ENCODE measurements at regions not wholly inside any gene's neighbourhood (a gene's known extent, or its start where the extent isn't known, plus 50 kb on each side); places are given as distances from the start of the nearest gene placed in this dataset.

DNA sequence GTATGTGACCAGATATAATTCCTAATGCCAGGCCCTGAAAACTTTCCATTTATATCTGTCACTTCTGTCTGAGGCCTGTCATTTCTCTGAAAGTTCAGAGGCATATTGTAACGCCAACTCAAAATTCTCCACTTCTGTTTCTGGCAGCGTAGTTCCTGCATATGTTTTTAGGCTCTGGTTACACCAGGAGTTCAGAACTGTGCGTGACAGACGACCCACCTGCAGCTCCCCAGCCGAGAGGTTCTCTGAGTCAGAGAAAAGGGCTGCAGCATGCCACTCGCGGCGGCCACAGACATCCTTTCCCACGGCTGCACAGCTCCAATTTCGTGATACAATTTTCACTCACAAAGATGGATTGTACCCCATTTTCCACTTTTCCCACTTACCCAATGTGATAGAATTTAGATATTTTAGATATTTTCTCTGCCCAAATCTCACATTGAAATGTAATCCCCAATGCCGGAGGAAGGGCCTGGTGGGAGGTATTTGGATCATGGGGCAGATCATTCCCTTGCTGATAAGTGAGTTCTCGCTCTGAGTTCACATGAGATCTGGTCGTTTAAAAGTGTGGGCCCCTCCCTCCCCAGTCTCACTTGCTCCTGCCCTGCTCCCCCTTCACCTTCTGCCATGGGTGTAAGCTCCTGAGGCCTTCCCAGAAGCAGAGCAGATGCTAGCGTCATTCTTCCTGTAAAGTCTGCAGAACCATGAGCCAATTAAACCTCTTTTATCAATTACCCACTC, 308.1 kb downstream of the LIG4 start:
- DNase-seq = no peak

DNA sequence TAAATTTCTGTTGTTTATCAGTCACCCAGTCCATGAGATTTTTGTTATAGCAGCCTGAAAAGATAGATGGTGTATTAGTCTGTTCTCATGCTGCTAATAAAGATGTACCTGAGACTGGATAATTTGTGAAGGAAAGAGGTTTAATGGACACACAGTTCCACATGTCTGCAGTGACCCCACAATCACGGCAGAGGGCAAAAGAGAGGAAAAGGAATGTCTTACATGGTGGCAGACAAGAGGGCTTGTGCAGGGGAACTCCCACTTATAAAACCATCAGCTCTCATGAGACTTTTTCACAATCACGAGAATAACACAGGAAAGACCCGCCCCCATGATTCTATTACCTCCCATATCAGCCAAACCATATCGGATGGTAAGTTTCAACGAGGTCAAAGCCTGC, 309.2 kb downstream of the LIG4 start:
- DNase-seq = no peak

DNA sequence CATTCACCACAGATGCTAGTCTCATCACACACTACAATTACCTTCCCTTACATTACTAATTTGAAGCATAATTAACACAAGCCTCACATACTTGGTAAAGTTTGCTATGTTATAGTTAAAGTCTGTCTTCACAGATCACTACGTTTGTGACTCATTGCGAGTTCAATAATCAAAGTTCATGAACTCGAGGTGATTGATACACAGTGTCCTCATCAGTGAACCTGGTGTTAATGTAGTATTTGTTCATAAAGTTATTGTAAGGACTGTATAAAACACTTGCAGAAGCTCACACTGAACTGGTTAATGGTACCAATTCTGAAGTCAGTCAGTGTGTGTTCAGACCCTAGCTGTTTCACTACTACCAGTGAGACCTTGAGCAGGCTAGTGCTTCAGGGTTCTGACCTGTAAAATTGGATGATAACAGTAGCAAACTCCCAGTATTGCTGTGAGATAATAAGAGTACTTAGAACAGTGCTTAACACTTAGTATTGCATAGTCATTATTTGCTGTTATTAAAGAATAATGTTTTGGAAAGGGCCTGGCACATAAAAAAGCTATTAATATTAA, 313.3 kb downstream of the LIG4 start:
- DNase-seq = no peak

DNA sequence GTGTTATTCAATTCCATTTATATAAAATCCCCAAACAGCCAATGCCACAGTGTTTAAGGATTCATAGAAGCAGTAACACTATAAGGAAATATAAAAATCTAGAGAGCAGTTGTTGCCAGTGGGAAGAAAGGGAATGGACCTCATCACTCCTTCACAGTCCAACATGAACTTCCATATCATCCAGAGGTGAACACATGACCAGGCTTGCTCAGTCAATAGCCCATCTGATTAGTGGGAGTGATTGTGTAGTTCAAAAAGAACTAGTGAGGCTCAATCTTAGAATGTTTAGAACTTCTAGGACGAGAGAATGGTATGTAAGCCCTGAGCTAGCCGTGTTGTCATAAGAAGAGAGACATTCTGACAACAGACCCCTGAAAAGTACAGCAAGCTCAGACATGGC, 314.1 kb downstream of the LIG4 start:
- no peak for DNase-seq

DNA sequence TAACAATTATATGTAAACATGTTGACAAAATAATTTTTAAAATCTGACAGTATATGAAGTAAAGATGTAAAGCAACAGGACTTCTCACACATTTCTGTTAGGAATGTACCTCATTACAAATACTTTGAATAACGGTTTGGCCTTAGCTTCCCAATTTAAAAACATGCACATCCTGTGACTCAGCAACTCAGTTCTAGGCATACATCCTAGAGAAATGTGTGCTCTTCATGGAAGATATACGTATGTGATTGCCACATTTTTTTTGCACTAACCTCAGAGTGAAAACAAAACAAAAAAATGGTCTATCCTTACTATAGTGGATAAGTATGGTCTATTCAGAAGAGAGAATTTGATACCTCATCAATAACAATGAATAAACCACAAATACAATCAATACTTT, 314.6 kb downstream of the LIG4 start:
- no peak for DNase-seq

DNA sequence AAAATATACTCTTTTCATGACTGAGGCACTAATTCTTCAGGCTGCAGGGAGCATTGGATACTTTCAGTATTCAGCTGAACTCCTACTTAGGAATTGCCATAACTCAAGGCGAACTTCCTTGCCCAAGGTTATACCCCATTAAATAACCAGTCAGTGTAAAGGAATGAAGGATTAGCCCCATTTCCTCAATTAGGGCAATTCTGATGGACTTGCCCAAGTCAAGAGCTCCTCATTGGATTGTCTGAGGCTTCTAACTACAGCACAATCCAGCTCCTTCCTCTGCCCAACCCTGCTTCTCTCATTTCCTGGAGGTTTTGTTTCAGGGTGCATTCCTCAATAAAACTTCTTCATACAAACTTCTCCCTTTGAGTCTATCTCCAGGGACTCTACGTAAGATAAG, 329.2 kb downstream of the LIG4 start:
- DNase-seq = no peak

DNA sequence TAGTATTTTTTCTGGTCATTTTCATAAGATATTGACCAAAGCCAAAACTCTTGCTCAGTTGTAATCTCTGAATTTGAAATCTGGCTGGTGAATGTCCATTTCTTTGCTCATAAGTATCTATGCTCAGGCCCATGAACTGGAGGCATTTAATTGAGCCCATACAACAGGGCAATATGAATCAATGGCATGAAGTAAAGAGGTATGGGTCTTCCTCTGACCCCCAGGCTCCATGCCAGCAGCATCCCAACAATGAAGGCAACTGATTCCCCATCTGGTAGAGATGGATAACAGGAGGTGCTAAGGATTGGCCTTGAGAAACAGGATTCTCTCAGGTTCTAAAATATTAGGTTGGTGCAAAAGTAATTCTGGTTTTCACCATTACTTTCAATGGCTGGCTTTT, 330.8 kb downstream of the LIG4 start:
- no peak for DNase-seq

DNA sequence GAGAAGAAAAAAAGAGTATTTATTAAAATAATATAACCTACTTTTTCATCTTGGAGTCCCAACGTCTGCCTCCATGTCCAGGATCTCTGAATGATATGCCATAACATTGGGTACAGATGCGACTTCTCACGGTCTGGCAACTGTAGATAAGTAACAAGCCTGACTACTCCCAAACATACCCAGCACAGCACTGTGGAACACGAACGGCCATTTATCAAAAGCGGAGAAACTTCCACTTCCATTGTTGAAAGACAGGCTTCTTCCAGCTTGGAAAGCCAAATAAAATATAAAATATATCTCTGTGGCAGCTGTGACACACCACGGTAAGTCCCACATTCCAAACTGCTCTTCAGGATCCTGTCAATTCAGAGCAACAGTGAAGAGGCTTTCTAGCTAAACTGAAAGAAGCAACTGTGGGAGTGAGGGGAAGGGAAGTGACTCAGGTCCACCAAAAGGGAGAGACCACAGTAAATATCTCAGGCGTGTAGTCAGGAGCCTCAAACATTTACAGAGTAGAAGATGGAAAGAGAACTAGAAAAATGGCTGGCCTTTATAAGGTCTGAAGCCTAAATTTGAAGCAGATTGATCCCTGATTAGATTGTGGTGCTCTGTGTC, 331.7 kb downstream of the LIG4 start:
- DNase-seq = no peak

DNA sequence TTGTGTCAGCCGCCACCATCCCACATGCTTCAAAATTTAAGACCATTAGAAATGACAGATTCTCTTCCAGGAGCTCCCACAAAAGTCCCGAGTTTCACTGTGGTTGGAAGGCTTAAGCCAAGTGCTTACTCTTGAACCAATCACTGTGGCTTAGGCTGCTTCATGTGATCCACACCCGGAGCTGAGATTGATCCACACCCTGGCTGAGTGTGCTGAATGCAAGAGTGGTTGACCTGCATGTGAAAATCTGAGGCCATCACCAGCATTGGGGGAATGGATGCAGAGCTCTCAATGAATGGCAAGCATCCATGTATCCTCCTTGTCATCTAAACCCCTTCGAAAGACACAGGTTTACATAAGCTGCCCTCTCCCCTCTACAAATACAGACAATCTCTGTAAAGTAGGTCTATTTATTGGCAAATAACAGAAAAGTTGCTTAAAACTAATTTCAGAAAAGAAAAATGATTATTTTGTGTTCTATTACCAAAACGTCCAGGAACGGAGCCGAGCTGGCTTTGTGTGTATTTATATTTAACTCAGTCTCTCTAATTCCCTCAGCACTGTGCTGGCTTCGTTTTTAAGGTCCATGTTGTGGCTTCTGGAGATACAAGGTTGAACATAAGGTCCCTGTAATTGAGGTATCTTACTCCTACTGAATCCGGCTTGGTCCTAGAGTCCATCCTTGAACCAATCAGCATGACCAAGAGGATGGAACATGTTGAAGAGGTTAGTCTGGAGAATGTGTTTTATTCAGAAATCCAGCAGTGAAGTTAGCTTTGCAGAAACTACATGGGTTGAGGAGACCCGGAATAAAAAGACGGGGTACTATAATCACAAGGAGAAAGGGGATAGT, 332.4 kb downstream of the LIG4 start:
- no peak for DNase-seq

DNA sequence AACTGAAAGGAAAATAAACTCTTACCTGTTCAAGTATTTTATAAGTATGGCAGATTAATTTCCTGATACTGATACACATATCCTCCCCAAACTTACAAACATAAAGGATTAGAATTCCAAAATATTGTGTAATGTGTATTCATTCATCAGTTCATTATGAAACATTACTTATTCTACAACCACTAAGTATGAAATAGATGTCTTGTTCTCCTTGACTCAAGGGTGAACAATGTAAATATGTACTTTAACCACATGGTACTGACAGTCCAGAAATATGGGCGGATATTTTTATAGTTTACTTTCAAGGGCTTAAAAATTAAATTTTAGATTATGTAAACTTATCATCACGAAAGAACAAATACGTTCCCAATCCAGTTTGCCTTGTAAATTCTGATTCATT, 334.0 kb downstream of the LIG4 start:
- DNase-seq = no peak

DNA sequence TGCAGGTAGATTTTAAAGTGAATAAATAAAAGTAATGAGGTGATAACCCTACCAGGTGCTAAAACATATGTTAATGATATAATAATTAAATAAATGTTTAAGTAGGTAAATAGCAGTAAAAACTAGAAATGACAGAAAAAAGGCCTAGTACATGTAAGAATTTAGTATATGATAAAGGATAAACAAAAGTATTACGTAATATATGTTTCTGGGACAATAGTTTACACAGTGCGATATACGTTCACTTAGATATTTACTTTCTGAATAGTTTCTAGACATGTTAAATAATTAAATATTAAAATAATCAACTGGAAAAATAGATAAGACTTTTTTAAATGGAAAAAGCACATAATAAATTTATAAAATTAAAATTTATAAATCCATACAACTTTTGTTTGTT, 340.9 kb downstream of the LIG4 start:
- no peak for DNase-seq

DNA sequence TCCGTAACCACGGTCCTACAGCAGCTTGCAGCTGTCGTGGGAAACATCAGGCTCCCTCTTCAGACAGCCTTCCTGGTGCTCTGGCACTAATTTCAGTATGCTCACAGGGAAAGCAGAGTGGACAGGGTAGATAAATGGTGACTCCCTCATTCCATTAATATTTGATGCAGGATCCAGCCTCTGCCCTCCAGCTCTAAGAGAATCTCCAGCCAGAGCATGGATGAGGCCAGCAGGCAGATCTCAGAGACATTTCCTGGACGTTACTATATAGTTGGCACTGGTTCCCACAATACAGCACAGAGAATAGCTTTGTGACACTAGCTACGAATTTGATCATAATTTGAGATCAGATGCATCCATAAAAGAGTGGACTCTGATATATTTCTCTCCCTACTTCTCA, 341.4 kb downstream of the LIG4 start:
- no peak for DNase-seq

DNA sequence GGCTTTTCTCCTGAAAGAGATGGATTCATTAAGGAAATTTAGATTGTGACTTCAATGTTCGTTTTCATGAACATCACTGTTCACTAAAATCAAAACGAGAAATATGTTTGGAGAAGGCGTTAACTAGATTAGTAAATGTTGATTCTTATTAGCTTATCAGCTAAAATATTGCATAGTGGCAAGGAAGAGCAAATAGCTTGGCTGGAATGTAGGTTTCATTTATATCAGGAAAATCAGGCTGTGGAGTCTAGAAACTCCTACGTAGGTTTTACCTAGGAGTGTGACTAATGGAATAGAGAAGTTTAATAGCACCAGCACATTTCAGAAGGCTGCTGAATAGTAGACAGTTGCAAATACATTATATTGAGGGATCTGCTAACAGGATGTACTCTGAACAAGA, 344.9 kb downstream of the LIG4 start:
- no peak for DNase-seq

DNA sequence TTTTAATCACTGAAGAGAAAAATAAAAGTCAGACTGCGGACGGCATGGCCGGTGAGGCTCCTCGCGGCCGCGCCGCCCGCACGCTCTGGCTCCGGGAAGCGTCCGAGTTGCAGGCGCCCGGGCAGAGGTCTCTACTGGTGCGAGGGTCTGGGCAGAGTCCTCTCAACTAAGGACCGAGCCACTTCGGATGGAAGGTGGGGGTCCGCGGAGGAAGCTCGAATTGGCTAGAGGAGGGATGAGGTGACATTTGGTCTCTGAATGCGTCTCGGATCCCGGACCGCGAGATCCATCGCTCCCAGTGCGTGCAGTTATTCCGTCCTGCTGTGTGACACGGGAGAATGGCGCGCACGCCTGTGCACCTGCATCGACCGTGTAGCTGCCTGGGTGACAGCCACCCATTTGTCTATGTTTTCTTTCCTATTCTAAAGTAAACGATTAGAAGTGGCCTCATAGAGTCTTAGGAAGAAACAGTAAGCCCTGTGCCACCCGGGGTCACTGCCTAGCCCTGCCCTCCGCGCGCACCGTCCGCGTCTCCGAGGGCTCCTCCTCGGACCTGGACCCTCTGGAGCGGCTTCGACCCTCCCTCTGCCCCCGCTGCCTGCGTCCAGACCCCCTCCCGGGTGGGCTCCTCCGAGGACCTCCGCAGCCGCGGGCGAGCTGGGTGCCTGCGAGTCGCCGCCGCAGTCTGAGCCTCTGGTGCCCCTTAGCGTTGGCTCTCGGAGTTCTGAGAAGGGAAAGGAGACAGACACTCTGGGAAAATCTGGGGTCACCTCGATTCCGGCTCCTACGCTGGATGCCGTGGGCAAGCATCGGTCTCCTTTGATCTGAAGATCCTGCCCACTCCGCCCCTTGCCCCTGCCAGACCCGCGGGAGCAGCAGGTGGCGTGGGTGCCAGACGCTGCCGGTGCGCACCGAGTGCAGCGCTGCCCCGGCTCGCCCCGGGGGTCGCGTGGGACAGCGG, 347.4 kb downstream of the LIG4 start:
- DNase-seq = peak; percentile 28 to 44

DNA sequence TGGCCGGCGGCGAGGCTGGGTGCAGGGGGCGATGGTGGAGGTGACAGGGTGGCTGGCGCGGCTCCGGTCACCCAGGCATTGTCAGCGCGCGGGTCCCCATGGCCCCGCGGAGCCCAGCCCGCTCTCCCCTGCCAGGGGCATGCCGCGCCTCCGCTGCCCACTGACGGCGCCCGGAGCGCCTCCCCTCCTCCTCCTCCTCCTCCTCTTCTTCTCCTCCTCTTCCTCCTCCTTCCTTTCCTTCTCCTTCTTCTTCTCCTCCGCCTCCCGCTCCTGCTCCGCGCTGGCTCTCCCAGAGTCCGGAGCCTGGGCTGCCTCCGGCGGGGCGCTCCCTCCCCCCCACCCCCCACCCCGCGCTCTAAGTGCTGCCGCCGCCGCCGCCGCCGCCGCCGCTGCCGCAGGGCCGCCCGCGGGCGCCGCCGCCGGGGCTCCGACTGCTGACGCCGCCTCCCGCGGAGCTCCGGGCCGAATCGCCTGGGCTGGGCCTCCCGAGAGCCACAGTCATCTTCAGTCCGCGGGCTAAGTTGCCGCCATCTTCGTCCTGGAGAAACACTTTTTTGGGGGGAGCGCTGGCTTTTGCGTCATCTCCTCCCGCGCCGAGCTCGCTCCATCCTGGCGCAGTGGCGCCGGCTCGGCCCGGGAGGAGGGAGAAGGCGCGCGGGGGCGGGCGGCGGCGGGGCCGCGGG, 348.3 kb downstream of the LIG4 start:
- peak; percentile 11 to 35 for DNase-seq

DNA sequence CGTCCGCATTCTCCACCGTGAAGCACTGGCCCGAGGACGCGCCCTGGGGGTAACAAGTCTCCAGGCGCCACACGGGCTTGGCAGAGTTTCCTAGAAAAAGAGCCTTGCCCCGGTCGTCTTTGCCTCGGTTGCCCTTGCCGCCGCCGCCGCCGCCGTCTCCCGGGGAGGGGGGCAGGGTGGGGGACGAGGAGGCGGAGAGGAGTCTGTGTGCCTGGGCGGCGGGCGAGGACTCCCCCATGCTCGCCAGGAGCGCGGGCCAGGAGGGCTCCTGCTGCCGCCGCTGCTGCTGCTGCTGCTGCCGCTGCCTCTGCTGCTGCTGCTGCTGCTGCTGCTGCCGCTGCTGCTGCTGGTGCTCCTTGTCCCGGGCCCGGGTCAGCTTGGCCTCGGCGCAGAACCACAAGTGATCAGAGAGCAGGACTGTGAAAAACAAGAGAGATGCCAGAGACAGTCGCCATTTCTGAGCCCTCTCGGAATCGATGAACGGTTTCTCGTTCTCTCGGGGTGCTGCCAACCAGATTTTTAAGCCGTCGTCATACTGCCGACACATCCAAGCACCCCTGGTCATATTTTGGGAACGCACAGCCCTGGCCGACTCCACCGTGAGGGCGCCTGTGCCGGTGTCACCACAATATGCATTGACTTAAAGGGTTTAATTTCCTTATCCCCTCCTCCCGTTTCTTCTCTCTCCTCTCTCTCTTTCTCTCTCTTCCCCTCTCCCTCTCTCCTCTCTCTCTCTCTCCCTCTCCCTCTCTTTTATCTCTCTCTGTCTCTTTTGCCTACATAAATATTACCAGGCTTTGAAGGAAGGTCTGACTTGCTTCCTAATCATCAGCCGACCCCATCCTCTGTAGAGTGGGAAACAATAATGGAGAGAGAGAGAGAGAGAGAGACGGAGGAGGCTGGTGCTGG, 349.1 kb downstream of the LIG4 start:
- DNase-seq = peak in 1 of 2 donors; percentile 15

DNA sequence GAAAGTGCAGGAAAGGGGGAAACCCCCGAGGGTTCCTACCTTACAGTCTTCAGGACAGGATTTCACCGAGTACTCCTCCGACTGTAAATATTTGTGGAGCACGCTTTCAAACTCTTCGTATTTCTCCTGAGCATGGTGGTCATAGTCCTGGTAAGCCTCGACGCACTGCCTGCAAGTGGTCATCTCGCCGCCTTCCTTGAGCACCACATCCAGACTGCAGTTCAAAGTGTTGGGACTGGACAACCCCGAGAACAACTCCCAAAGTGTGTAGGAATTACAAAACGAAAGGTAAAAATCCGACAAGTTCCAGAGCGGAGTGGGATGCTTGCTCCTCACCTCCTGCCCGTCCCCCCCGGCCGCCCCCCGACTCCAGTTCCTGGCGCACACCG, 349.7 kb downstream of the LIG4 start:
- no peak for DNase-seq

DNA sequence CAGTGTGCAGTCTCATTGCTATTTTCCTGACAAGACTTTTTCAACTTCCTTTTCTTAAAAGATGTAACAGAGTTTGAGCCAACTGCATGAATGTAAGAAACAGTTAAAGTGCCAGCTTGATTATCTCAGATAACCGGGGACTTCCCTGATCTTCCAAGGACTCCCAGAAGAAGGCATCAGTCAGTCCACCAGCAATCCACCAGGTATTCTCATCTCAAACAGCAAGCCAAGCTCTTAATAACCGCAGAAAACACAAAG, 350.1 kb downstream of the LIG4 start:
- no peak for DNase-seq

DNA sequence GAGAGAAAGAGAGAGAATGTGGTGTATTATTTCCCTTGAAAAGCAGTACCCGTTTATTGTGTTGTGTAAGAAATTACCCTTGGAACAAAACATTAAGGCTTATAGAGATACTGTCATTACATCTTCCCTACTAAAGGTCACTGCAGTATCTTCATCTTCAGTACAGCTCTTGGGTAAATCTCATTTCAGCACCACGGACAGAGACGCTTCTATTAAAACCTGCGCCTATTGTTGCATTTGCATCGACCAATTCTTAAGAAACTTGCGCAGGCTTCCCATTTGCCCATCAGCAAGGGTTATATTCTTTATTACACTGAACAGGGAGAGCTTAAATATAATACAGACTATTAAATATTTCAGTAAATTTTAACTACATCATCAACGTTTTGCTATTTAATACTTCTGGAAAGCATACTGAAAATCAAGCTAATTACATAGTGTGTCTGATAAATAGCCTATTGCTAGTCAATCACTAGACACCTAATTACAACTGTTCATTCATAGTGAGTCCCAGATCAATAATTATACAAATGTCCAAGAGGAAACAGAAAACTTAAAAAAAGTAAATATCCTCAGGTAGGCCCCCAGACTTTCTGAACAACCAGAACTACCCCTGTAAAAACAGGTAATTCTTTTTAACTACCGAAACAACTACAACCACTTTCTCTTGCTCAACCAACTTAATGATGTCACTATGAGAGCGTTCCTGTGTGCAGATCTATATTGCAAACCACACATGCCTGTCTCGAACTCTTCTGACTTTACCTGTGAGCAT, 350.6 kb downstream of the LIG4 start:
- DNase-seq = peak in 1 of 2 donors; percentile 38

DNA sequence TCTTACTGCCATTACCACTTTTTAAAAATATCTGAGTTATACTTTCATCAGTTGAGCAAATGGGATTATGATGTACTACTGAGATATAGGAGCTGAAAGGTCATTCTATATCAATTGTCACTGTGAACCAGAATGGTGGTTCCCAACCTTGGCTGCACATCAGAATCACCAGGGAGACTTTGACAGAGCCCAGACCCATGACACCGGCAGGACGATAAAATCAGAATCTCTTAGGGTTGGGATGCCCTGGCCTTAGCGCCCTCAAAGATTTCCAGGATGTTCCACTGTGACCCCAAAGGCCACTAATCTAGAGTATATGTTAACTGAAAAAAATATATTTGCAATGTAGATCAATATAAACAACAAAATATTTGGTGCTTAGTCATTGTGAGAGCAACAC, 355.1 kb downstream of the LIG4 start:
- no peak for DNase-seq
